ENCODE measurements at regions not wholly inside any gene's neighbourhood (a gene's known extent, or its start where the extent isn't known, plus 50 kb on each side); places are given as distances from the start of the nearest gene placed in this dataset.

DNA sequence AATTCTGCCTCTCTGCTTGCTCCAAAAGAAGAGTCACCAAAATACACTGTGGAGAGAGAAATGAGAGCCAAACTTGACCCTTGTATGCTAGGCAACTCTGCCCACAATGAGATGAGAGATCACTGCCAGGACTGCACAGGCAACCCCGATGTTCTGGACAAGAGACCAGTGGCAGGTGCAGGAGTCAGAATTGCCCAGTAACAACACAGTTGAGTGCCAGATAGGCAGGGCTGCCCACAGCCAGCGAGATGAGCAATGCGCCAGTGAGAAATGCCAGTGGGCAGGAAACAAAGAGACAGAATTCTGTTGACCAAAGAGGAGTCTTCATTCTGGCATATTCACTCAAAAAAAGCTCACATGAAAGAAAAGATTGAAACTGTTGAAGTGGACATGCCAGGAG is 570.7 kb downstream of the CAAP1 start:
- no peak overlapping the region for H3K4me3 ChIP-seq (ENCODE audit: low read depth, low read length)
- TF ChIP-seq, protein P1, sequence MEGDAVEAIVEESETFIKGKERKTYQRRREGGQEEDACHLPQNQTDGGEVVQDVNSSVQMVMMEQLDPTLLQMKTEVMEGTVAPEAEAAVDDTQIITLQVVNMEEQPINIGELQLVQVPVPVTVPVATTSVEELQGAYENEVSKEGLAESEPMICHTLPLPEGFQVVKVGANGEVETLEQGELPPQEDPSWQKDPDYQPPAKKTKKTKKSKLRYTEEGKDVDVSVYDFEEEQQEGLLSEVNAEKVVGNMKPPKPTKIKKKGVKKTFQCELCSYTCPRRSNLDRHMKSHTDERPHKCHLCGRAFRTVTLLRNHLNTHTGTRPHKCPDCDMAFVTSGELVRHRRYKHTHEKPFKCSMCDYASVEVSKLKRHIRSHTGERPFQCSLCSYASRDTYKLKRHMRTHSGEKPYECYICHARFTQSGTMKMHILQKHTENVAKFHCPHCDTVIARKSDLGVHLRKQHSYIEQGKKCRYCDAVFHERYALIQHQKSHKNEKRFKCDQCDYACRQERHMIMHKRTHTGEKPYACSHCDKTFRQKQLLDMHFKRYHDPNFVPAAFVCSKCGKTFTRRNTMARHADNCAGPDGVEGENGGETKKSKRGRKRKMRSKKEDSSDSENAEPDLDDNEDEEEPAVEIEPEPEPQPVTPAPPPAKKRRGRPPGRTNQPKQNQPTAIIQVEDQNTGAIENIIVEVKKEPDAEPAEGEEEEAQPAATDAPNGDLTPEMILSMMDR (IDR thresholded peaks at IDR 0.05; ENCODE audit: borderline replicate concordance, insufficient read depth, low read depth, low read length) = no peak

DNA sequence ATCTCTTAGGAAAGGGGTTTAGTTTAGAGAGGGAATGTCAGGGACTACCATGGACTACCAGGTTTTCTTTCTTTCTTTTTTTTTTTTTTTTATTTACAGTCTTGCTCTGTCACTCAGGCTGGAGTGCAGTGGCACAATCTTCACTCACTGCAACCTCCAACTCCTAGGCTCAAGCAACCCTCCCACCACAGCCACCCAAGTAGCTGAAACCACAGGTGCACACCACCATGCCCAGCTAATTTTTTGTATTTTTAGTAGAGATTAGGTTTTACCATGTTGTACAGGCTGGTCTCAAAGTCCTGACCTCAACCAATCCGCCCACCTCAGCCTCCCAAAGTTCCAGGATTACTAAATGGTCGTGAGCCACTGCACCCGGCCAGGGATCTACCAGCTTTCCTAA is 572.7 kb downstream of the CAAP1 start:
- no peak overlapping the region for H3K4me3 ChIP-seq (ENCODE audit: low read depth, low read length)
- TF ChIP-seq, protein P1 (IDR thresholded peaks at IDR 0.05; ENCODE audit: borderline replicate concordance, insufficient read depth, low read depth, low read length) = no peak

DNA sequence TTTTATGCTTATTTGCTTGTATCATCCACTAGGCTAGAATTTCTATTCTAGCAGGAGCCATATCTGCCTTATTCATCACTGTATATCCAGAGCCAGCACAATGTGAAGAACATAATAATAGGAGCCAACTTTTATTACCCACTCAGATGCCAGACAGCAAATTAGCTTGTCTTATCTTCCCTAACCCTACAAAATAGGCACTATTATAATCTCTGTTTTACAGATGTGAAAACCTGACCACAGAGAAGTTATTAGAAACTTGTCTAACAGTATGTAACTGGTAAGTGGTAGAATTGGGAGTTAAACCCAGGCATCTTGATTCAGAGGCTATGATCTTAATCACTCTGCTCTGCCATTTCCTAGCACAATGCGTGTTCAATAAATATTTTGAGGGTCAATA is 579.5 kb downstream of the CAAP1 start:
- no peak overlapping the region for H3K4me3 ChIP-seq (ENCODE audit: low read depth, low read length)
- TF ChIP-seq, protein P1 (IDR thresholded peaks at IDR 0.05; ENCODE audit: borderline replicate concordance, insufficient read depth, low read depth, low read length) = no peak

DNA sequence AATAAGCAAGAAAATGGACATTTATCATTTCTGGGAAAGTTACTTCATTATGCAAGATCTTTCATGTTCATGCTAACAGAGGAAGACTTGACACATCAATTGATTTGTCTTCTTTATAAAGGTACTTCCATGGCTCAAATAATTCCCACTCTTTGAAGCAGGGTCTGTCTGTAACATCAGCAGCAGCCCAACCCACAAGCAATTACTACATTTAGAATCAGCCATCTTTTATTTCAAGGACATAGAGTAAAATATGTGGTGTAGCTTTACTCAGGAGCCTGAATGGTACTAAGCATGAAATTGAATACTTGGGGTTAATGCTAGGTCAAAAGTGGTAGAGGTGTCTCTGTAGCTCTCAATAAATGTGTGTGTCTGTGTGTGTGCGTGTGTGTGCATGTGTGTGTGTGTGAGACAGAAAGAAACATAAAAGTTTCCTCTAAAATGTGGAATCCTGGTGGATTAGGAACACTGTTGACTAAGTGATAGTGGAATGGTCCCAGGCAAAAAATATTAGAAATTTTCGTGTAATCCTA is 581.1 kb downstream of the CAAP1 start:
- H3K4me3 ChIP-seq (ENCODE audit: low read depth, low read length) = no peak overlapping the region
- TF ChIP-seq, protein P1 (IDR thresholded peaks at IDR 0.05; ENCODE audit: borderline replicate concordance, insufficient read depth, low read depth, low read length) = no peak

DNA sequence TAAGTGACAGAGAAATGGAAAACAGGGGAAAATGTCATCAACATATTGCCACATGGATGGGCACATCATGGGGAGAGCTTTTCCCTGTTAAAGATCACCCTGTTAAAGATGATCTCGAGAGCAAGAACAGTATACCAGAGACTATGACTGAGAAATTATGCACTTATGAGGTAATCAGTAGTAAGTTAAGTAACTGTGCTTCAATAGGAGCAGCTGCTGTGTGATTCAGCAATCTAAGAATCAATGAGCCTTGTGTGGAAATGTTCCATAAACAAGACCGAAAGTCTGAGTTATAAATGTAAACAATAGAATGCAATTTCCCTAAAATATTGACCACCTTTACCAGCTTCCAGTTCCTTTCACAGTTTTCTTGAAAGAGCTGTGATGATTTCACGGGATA is 582.3 kb downstream of the CAAP1 start:
- no peak overlapping the region for H3K4me3 ChIP-seq (ENCODE audit: low read depth, low read length)
- TF ChIP-seq, protein P1 (IDR thresholded peaks at IDR 0.05; ENCODE audit: borderline replicate concordance, insufficient read depth, low read depth, low read length) = no peak

DNA sequence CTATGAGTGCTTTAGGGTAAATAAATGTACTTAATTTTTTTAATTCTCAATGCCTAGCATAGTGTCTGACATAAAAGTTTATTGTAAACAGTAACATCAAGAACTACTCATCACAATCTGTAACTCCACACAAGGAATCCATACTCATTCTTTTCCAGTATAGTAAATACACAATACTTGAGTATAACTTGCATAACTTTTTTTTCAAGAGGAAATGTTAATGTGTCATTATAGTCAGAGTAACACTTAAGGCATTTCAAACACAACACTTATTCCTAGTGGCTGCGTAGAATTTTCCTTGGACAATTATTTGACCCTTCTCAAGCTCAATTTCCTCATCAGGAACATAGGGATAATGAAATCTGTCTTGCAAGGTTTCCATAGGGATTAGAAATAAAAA is 584.3 kb downstream of the CAAP1 start:
- H3K4me3 ChIP-seq (ENCODE audit: low read depth, low read length) = no peak overlapping the region
- TF ChIP-seq, protein P1 (IDR thresholded peaks at IDR 0.05; ENCODE audit: borderline replicate concordance, insufficient read depth, low read depth, low read length) = no peak

DNA sequence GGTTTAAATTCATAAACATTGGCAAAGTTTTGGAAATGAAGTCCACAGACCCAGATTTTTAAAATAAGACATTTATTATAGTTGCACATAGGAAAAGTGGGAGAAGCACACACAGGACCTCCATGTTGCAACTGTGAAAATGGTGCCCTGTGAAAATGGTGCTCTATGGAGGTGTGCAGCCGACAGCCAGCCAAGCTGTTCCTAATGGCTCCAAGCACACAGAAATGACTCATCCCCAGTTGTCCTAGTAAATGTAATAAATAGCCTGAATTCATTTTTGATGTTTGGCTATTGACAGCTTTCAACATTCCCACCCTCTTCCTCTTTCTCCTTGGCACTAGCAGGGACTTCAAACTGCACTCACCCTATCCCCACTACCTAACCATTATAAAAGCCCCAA is 590.9 kb downstream of the CAAP1 start:
- no peak overlapping the region for H3K4me3 ChIP-seq (ENCODE audit: low read depth, low read length)
- TF ChIP-seq, protein P1 (IDR thresholded peaks at IDR 0.05; ENCODE audit: borderline replicate concordance, insufficient read depth, low read depth, low read length) = no peak

Data from GM12875 (cell line).